Ectodermal cell (in vitro differentiated cells): ENCODE measurements at regions not wholly inside any gene's neighbourhood (a gene's known extent, or its start where the extent isn't known, plus 50 kb on each side); places are given as distances from the start of the nearest gene placed in this dataset.

Experiments used
- H3K27ac ChIP-seq: 2 replicates; pipeline ENCODE4 v1.7.0; 2013; ENCODE audit warnings: mild to moderate bottlenecking, low read depth, low read length; ENCODE audit not compliant: insufficient read depth, poor library complexity, severe bottlenecking
- H3K27me3 ChIP-seq: 2 replicates; pipeline ENCODE4 v1.7.0; 2013; ENCODE audit warnings: mild to moderate bottlenecking, low read length; ENCODE audit not compliant: insufficient read depth, control insufficient read depth, poor library complexity, severe bottlenecking
- H3K36me3 ChIP-seq: one replicate; pipeline ENCODE4 v1.7.0; 2013; ENCODE audit warnings: low read length; ENCODE audit not compliant: control insufficient read depth, insufficient read depth
- H3K4me1 ChIP-seq: one replicate; pipeline ENCODE4 v1.7.0; 2013; ENCODE audit warnings: low read length; ENCODE audit not compliant: control insufficient read depth, insufficient read depth
- H3K4me3 ChIP-seq: 2 replicates; pipeline ENCODE4 v1.7.0; 2013; ENCODE audit warnings: low read depth, low read length, control low read depth; ENCODE audit not compliant: insufficient read depth
- H3K9me3 ChIP-seq: 2 replicates; pipeline ENCODE4 v1.7.0; 2013; ENCODE audit warnings: mild to moderate bottlenecking, low read length, moderate library complexity; ENCODE audit not compliant: control insufficient read depth
- WGBS, 2 experiments: methylation state at CpG; one replicate each; pipeline ENCODE4 v1.1.7; 2013; ENCODE audit warnings: missing lambda C conversion rate in 2 of 2; 5-methylcytosine and 5-hydroxymethylcytosine counted together

- Histone ChIP-seq H3K27me3 (no peaks in the 10 kb centered on the region), H3K9me3 (no peaks in the 10 kb centered on the region), H3K27ac (no peak overlapping the region), H3K4me3 (no peak overlapping the region), H3K4me1 (no peaks in the 10 kb centered on the region), H3K36me3 (no peaks in the 10 kb centered on the region)
- 80 to 96% methylated on average over 5 of the region's 5 CpGs for WGBS, 2 experiments
Observed at GRCh38 chr3:157581371-157581770, 78.2 kb upstream of the VEPH1 start.

- Histone ChIP-seq H3K9me3 (no peaks in the 10 kb centered on the region), H3K4me3 (no peak overlapping the region), H3K36me3 (no peaks in the 10 kb centered on the region), H3K4me1 (no peaks in the 10 kb centered on the region), H3K27me3 (no peaks in the 10 kb centered on the region), H3K27ac (no peak overlapping the region)
- WGBS, 2 experiments: 93 to 94% methylated on average over 3 of the region's 3 CpGs
Observed at GRCh38 chr3:157578181-157578580, 75.0 kb upstream of the VEPH1 start.

- no peaks in the 10 kb centered on the region for H3K4me1 ChIP-seq
- H3K27ac ChIP-seq: no peak overlapping the region
- no peaks in the 10 kb centered on the region for H3K36me3 ChIP-seq
- no peaks in the 10 kb centered on the region for H3K9me3 ChIP-seq
- H3K27me3 ChIP-seq: no peaks in the 10 kb centered on the region
- no peak overlapping the region for H3K4me3 ChIP-seq
- 76 to 88% methylated on average over 3 of the region's 3 CpGs for WGBS, 2 experiments
Observed at GRCh38 chr3:157574531-157574930, 71.3 kb upstream of the VEPH1 start.

- no peaks in the 10 kb centered on the region for H3K4me1 ChIP-seq
- H3K27ac ChIP-seq: no peak overlapping the region
- no peak overlapping the region for H3K4me3 ChIP-seq
- H3K9me3 ChIP-seq: no peaks in the 10 kb centered on the region
- no CpG with 5 or more reads among the region's 1 CpG for WGBS, 2 experiments
- H3K27me3 ChIP-seq: no peaks in the 10 kb centered on the region
- no peaks in the 10 kb centered on the region for H3K36me3 ChIP-seq
Observed at GRCh38 chr3:157573780-157574378, 70.7 kb upstream of the VEPH1 start.

GRCh38 chr3:157573281-157573680 lies 70.1 kb upstream of the VEPH1 start:
- 88 to 93% methylated on average over 1 of the region's 1 CpG for WGBS, 2 experiments
- Histone ChIP-seq H3K27ac (no peak overlapping the region), H3K27me3 (no peaks in the 10 kb centered on the region), H3K9me3 (no peaks in the 10 kb centered on the region), H3K4me3 (no peak overlapping the region), H3K36me3 (no peaks in the 10 kb centered on the region), H3K4me1 (no peaks in the 10 kb centered on the region)

- no peaks in the 10 kb centered on the region for H3K27me3 ChIP-seq
- H3K4me3 ChIP-seq: no peak overlapping the region
Observed at GRCh38 chr3:157572559-157573270, 69.5 kb upstream of the VEPH1 start.

GRCh38 chr3:157566596-157566995 lies 63.4 kb upstream of the VEPH1 start:
- no peaks in the 10 kb centered on the region for H3K27me3 ChIP-seq
- no peaks in the 10 kb centered on the region for H3K36me3 ChIP-seq
- WGBS, 2 experiments: 70 to 95% methylated on average over 1 of the region's 1 CpG
- no peak overlapping the region for H3K27ac ChIP-seq
- no peak overlapping the region for H3K4me3 ChIP-seq
- no peaks in the 10 kb centered on the region for H3K4me1 ChIP-seq
- no peaks in the 10 kb centered on the region for H3K9me3 ChIP-seq

More at GRCh38 chr3:157572559-157573270, 69.5 kb upstream of the VEPH1 start:
- WGBS, 2 experiments: 62 to 74% methylated on average over 6 to 8 of the region's 8 CpGs
- Histone ChIP-seq H3K36me3 (no peaks in the 10 kb centered on the region), H3K4me1 (no peaks in the 10 kb centered on the region), H3K9me3 (no peaks in the 10 kb centered on the region), H3K27ac (no peak overlapping the region)

- Histone ChIP-seq H3K4me3 (no peak overlapping the region), H3K27me3 (no peaks in the 10 kb centered on the region), H3K27ac (no peak overlapping the region), H3K36me3 (no peaks in the 10 kb centered on the region), H3K4me1 (no peaks in the 10 kb centered on the region), H3K9me3 (no peaks in the 10 kb centered on the region)
- 95 to 96% methylated on average over 1 of the region's 1 CpG for WGBS, 2 experiments
Observed at GRCh38 chr3:157559401-157559800, 56.2 kb upstream of the VEPH1 start.
